ENCODE measurements at regions not wholly inside any gene's neighbourhood (a gene's known extent, or its start where the extent isn't known, plus 50 kb on each side); places are given as distances from the start of the nearest gene placed in this dataset.

GRCh38 chr22:26998129-26998528, 340.7 kb downstream of the MIAT start:
- Histone ChIP-seq H3K27ac (no peak overlapping the region), H3K9me3 (no peaks in the 10 kb centered on the region), H3K4me3 (no peak overlapping the region), H3K36me3 (no peaks in the 10 kb centered on the region), H3K27me3 (replicated peaks; ENCODE audit: insufficient read depth) (no peaks in the 10 kb centered on the region), H3K4me1 (replicated peaks) (no peaks in the 10 kb centered on the region)
- intact Hi-C loops (cut with DNase I) = no loop called here
- TF ChIP-seq CTCF (IDR thresholded peaks at IDR 0.05) (no peak), POLR2AphosphoS5 (IDR thresholded peaks at IDR 0.05) (no peak), POLR2A (IDR thresholded peaks at IDR 0.05) (no peak)
- no peak for DNase-seq (ENCODE audit: low spot score)
- 63% methylated on average over 3 of the region's 3 CpGs for WGBS

GRCh38 chr22:26998716-26999115, 341.3 kb downstream of the MIAT start:
- H3K4me1 ChIP-seq (replicated peaks) = no peaks in the 10 kb centered on the region
- no peak overlapping the region for H3K4me3 ChIP-seq
- H3K36me3 ChIP-seq = no peaks in the 10 kb centered on the region
- intact Hi-C loops (cut with DNase I) = no loop called here
- H3K9me3 ChIP-seq = no peaks in the 10 kb centered on the region
- 37% methylated on average over 6 of the region's 6 CpGs for WGBS
- no peaks in the 10 kb centered on the region for H3K27me3 ChIP-seq (replicated peaks; ENCODE audit: insufficient read depth)
- TF ChIP-seq POLR2AphosphoS5 (IDR thresholded peaks at IDR 0.05) (no peak), POLR2A (IDR thresholded peaks at IDR 0.05) (no peak), CTCF (IDR thresholded peaks at IDR 0.05) (no peak)
- H3K27ac ChIP-seq = no peak overlapping the region
- no peak for DNase-seq (ENCODE audit: low spot score)

- TF ChIP-seq POLR2A (IDR thresholded peaks at IDR 0.05) = no peak
- no peak for TF ChIP-seq CTCF (IDR thresholded peaks at IDR 0.05)
- no peak for TF ChIP-seq POLR2AphosphoS5 (IDR thresholded peaks at IDR 0.05)
- WGBS = 63% methylated on average over 11 of the region's 11 CpGs
- intact Hi-C loops (cut with DNase I) = no loop called here
- H3K27me3 ChIP-seq (replicated peaks; ENCODE audit: insufficient read depth) = no peaks in the 10 kb centered on the region
- no peak for DNase-seq (ENCODE audit: low spot score)
- no peak overlapping the region for H3K4me3 ChIP-seq
- no peaks in the 10 kb centered on the region for H3K9me3 ChIP-seq
- H3K4me1 ChIP-seq (replicated peaks) = no peaks in the 10 kb centered on the region
- H3K36me3 ChIP-seq = no peaks in the 10 kb centered on the region
- no peak overlapping the region for H3K27ac ChIP-seq
Measured at GRCh38 chr22:27003297-27003696, 345.9 kb downstream of the MIAT start.

DNA sequence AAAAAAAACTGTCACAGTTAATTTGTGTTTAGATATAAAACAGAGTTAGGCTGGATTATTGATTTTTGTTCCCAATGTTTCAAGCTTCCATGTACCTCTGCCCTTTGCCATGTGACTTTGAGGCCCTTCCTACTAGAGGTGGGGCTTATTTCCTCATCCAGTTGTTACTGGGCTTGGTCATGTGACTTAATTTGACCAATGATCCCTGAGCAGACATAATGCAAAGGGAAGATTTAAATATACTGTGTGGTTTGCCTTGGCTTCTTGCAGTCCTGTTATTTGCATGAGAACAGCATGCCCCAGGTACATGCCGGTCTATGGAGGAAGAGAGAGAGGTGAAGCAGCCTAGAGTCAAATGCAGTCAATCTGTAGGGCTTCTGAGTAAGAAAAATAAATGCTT, 347.0 kb downstream of the MIAT start:
- no peaks in the 10 kb centered on the region for H3K27me3 ChIP-seq (replicated peaks; ENCODE audit: insufficient read depth)
- intact Hi-C loops (cut with DNase I) = no loop called here
- 49% methylated on average over 1 of the region's 1 CpG for WGBS

More for the DNA sequence above, 347.0 kb downstream of the MIAT start:
- DNase-seq (ENCODE audit: low spot score) = no peak
- no peaks in the 10 kb centered on the region for H3K36me3 ChIP-seq
- no peaks in the 10 kb centered on the region for H3K4me1 ChIP-seq (replicated peaks)
- TF ChIP-seq CTCF (IDR thresholded peaks at IDR 0.05) (no peak), POLR2AphosphoS5 (IDR thresholded peaks at IDR 0.05) (no peak), POLR2A (IDR thresholded peaks at IDR 0.05) (no peak)
- no peaks in the 10 kb centered on the region for H3K9me3 ChIP-seq
- H3K4me3 ChIP-seq = no peak overlapping the region
- H3K27ac ChIP-seq = no peak overlapping the region

Measured in prostate gland (tissue), 2 donors.